Activated T-helper 17 cell treated with anti-CD3 and anti-CD28 coated beads, Interleukin-2, amount 50 U/mL, for 72 hours (primary cell): ENCODE measurements at regions not wholly inside any gene's neighbourhood (a gene's known extent, or its start where the extent isn't known, plus 50 kb on each side); places are given as distances from the start of the nearest gene placed in this dataset.
"Not testable (repeated sequence)": the region's sequence is repeated elsewhere in the genome, so short reads cannot be mapped to it uniquely, and the experiment has no call there.

ENCODE experiments used
- ATAC-seq: fragments of 150-1000 bp; cut with Tn5 transposase; replicated peaks from 2 replicates; pipeline ENCODE4 v1.10.0; 2021; ENCODE audit warnings: mild to moderate bottlenecking, moderate library complexity
- H3K27ac Mint-ChIP-seq: one replicate; pipeline ENCODE4 v1.8.0; 2022; ENCODE audit warnings: mixed read lengths
- H3K27me3 Mint-ChIP-seq: one replicate; pipeline ENCODE4 v1.8.0; 2022; ENCODE audit warnings: mixed read lengths
- H3K36me3 Mint-ChIP-seq: one replicate; pipeline ENCODE4 v1.8.0; 2022; ENCODE audit warnings: low read depth, mild to moderate bottlenecking, mixed read lengths
- H3K4me1 Mint-ChIP-seq: one replicate; pipeline ENCODE4 v1.8.0; 2022; ENCODE audit warnings: mixed read lengths
- H3K4me3 Mint-ChIP-seq: one replicate; pipeline ENCODE4 v1.8.0; 2022; ENCODE audit warnings: mild to moderate bottlenecking, mixed read lengths
- H3K9me3 Mint-ChIP-seq: one replicate; pipeline ENCODE4 v1.8.0; 2022; ENCODE audit warnings: mixed read lengths

- not testable (repeated sequence) for ATAC-seq, H3K27ac Mint-ChIP-seq, H3K9me3 Mint-ChIP-seq, H3K36me3 Mint-ChIP-seq, H3K4me1 Mint-ChIP-seq, H3K4me3 Mint-ChIP-seq
- H3K27me3 Mint-ChIP-seq: peaks cover 38% of the 10 kb centered on the region
Measured at GRCh38 chr6:27045131-27045530, 202.4 kb upstream of the PRSS16 start.

GRCh38 chr6:27047725-27048124 is 199.8 kb upstream of the PRSS16 start:
- H3K36me3 Mint-ChIP-seq, ATAC-seq, H3K4me1 Mint-ChIP-seq, H3K4me3 Mint-ChIP-seq, H3K9me3 Mint-ChIP-seq, H3K27ac Mint-ChIP-seq: not testable (repeated sequence)
- H3K27me3 Mint-ChIP-seq: peaks cover 19% of the 10 kb centered on the region

- no peaks in the 10 kb centered on the region for H3K9me3 Mint-ChIP-seq
- ATAC-seq: no peak
- no peaks in the 10 kb centered on the region for H3K36me3 Mint-ChIP-seq
- no peaks in the 10 kb centered on the region for H3K4me1 Mint-ChIP-seq
- H3K27me3 Mint-ChIP-seq: peaks cover 8% of the 10 kb centered on the region
- no peak overlapping the region for H3K27ac Mint-ChIP-seq
- no peak overlapping the region for H3K4me3 Mint-ChIP-seq
Measured at GRCh38 chr6:27049863-27050781, 197.4 kb upstream of the PRSS16 start.

- H3K27ac Mint-ChIP-seq, H3K4me1 Mint-ChIP-seq, H3K9me3 Mint-ChIP-seq, H3K4me3 Mint-ChIP-seq, H3K36me3 Mint-ChIP-seq, ATAC-seq: not testable (repeated sequence)
- H3K27me3 Mint-ChIP-seq: peaks cover 20% of the 10 kb centered on the region
Measured at GRCh38 chr6:27052082-27052730, 195.3 kb upstream of the PRSS16 start.

- no peak for ATAC-seq
- H3K27ac Mint-ChIP-seq: no peak overlapping the region
- no peaks in the 10 kb centered on the region for H3K9me3 Mint-ChIP-seq
- peaks cover 18% of the 10 kb centered on the region for H3K27me3 Mint-ChIP-seq
- no peaks in the 10 kb centered on the region for H3K4me1 Mint-ChIP-seq
- H3K36me3 Mint-ChIP-seq: no peaks in the 10 kb centered on the region
- H3K4me3 Mint-ChIP-seq: no peak overlapping the region
Measured at GRCh38 chr6:27052731-27053082, 194.8 kb upstream of the PRSS16 start.

- Mint-ChIP-seq H3K36me3 (no peaks in the 10 kb centered on the region), H3K4me1 (no peaks in the 10 kb centered on the region), H3K9me3 (no peaks in the 10 kb centered on the region), H3K27ac (no peak overlapping the region), H3K27me3 (peaks cover 19% of the 10 kb centered on the region), H3K4me3 (no peak overlapping the region)
- ATAC-seq: no peak
Measured at GRCh38 chr6:27053738-27054137, 193.8 kb upstream of the PRSS16 start.

GRCh38 chr6:27056615-27057014 is 190.9 kb upstream of the PRSS16 start:
- H3K9me3 Mint-ChIP-seq: no peaks in the 10 kb centered on the region
- no peaks in the 10 kb centered on the region for H3K36me3 Mint-ChIP-seq
- H3K4me1 Mint-ChIP-seq: no peaks in the 10 kb centered on the region
- no peak for ATAC-seq
- H3K4me3 Mint-ChIP-seq: no peak overlapping the region
- H3K27ac Mint-ChIP-seq: no peak overlapping the region
- peaks cover 19% of the 10 kb centered on the region for H3K27me3 Mint-ChIP-seq

- H3K27ac Mint-ChIP-seq: no peak overlapping the region
- no peaks in the 10 kb centered on the region for H3K4me1 Mint-ChIP-seq
- ATAC-seq: no peak
- no peaks in the 10 kb centered on the region for H3K9me3 Mint-ChIP-seq
- no peak overlapping the region for H3K4me3 Mint-ChIP-seq
- H3K36me3 Mint-ChIP-seq: no peaks in the 10 kb centered on the region
- peaks cover 22% of the 10 kb centered on the region for H3K27me3 Mint-ChIP-seq
Measured at GRCh38 chr6:27059621-27060425, 187.7 kb upstream of the PRSS16 start.

- no peak overlapping the region for H3K27ac Mint-ChIP-seq
- no peaks in the 10 kb centered on the region for H3K4me1 Mint-ChIP-seq
- H3K27me3 Mint-ChIP-seq: peaks cover 19% of the 10 kb centered on the region
- H3K4me3 Mint-ChIP-seq: no peak overlapping the region
- no peaks in the 10 kb centered on the region for H3K9me3 Mint-ChIP-seq
- H3K36me3 Mint-ChIP-seq: no peaks in the 10 kb centered on the region
- no peak for ATAC-seq
Measured at GRCh38 chr6:27061235-27061993, 186.1 kb upstream of the PRSS16 start.

- ATAC-seq: no peak
- H3K27ac Mint-ChIP-seq: no peak overlapping the region
- no peaks in the 10 kb centered on the region for H3K9me3 Mint-ChIP-seq
- no peak overlapping the region for H3K4me3 Mint-ChIP-seq
- H3K36me3 Mint-ChIP-seq: no peaks in the 10 kb centered on the region
- no peaks in the 10 kb centered on the region for H3K4me1 Mint-ChIP-seq
- peaks cover 16% of the 10 kb centered on the region for H3K27me3 Mint-ChIP-seq
Measured at GRCh38 chr6:27062755-27063154, 184.7 kb upstream of the PRSS16 start.

GRCh38 chr6:27065183-27065582 is 182.3 kb upstream of the PRSS16 start:
- ATAC-seq: no peak

GRCh38 chr6:27066381-27066780 is 181.1 kb upstream of the PRSS16 start:
- H3K27ac Mint-ChIP-seq: no peak overlapping the region
- ATAC-seq: no peak
- H3K36me3 Mint-ChIP-seq: no peaks in the 10 kb centered on the region
- peaks cover 22% of the 10 kb centered on the region for H3K27me3 Mint-ChIP-seq
- no peak overlapping the region for H3K4me3 Mint-ChIP-seq
- no peaks in the 10 kb centered on the region for H3K4me1 Mint-ChIP-seq
- H3K9me3 Mint-ChIP-seq: no peaks in the 10 kb centered on the region

More at GRCh38 chr6:27065183-27065582, 182.3 kb upstream of the PRSS16 start:
- H3K4me1 Mint-ChIP-seq: no peaks in the 10 kb centered on the region
- H3K27ac Mint-ChIP-seq: no peak overlapping the region
- no peaks in the 10 kb centered on the region for H3K9me3 Mint-ChIP-seq
- H3K4me3 Mint-ChIP-seq: no peak overlapping the region
- peaks cover 19% of the 10 kb centered on the region for H3K27me3 Mint-ChIP-seq
- no peaks in the 10 kb centered on the region for H3K36me3 Mint-ChIP-seq

GRCh38 chr6:27066802-27067201 is 180.7 kb upstream of the PRSS16 start:
- no peak for ATAC-seq
- Mint-ChIP-seq H3K36me3 (no peaks in the 10 kb centered on the region), H3K4me1 (no peaks in the 10 kb centered on the region), H3K4me3 (no peak overlapping the region), H3K27me3 (peaks cover 22% of the 10 kb centered on the region), H3K9me3 (no peaks in the 10 kb centered on the region), H3K27ac (no peak overlapping the region)

- Mint-ChIP-seq H3K27ac (no peak overlapping the region), H3K4me1 (peaks cover 2% of the 10 kb centered on the region), H3K4me3 (no peak overlapping the region), H3K9me3 (no peaks in the 10 kb centered on the region), H3K27me3 (peaks cover 34% of the 10 kb centered on the region), H3K36me3 (no peaks in the 10 kb centered on the region)
- no peak for ATAC-seq
Measured at GRCh38 chr6:27073441-27073840, 174.1 kb upstream of the PRSS16 start.
